ENCODE measurements at regions not wholly inside any gene's neighbourhood (a gene's known extent, or its start where the extent isn't known, plus 50 kb on each side); places are given as distances from the start of the nearest gene placed in this dataset.
"Not testable (repeated sequence)": the region's sequence is repeated elsewhere in the genome, so short reads cannot be mapped to it uniquely, and the experiment has no call there.

GRCh38 chr13:79185580-79185979 lies 220.5 kb downstream of the RBM26 start:
- Histone ChIP-seq H3K9me3 (no peaks in the 10 kb centered on the region), H3K27me3 (no peaks in the 10 kb centered on the region), H3K4me3 (no peak overlapping the region), H3K36me3 (no peaks in the 10 kb centered on the region), H3K27ac (no peak overlapping the region), H3K4me1 (no peaks in the 10 kb centered on the region)
- TF ChIP-seq POLR2A (IDR thresholded peaks at IDR 0.05) (no peak), CTCF (IDR thresholded peaks at IDR 0.05) (no peak), POLR2AphosphoS5 (IDR thresholded peaks at IDR 0.05) (no peak), EP300 (IDR thresholded peaks at IDR 0.05) (no peak)
- WGBS, 2 donors (ENCODE audit: low coverage in 1 of 2): 61 to 94% methylated on average over 2 to 3 of the region's 3 CpGs
- no peak for ATAC-seq

GRCh38 chr13:79183231-79183630 lies 222.8 kb downstream of the RBM26 start:
- Histone ChIP-seq H3K27me3 (no peaks in the 10 kb centered on the region), H3K4me3 (no peak overlapping the region), H3K9me3 (no peaks in the 10 kb centered on the region), H3K36me3 (no peaks in the 10 kb centered on the region), H3K4me1 (no peaks in the 10 kb centered on the region), H3K27ac (no peak overlapping the region)
- no peak for TF ChIP-seq POLR2AphosphoS5 (IDR thresholded peaks at IDR 0.05)
- TF ChIP-seq CTCF (IDR thresholded peaks at IDR 0.05): no peak
- no peak for TF ChIP-seq EP300 (IDR thresholded peaks at IDR 0.05)
- TF ChIP-seq POLR2A (IDR thresholded peaks at IDR 0.05): no peak
- 94 to 100% methylated on average over 2 of the region's 2 CpGs for WGBS, 2 donors (ENCODE audit: low coverage in 1 of 2)
- ATAC-seq: no peak

GRCh38 chr13:79173691-79174090 lies 232.4 kb downstream of the RBM26 start:
- not testable (repeated sequence) for H3K4me1 ChIP-seq, H3K36me3 ChIP-seq, H3K27me3 ChIP-seq, H3K4me3 ChIP-seq, ATAC-seq, H3K27ac ChIP-seq
- peaks cover 0 to 33% (median 0%) of the 10 kb centered on the region in 3 donors for H3K9me3 ChIP-seq

- ATAC-seq, H3K27ac ChIP-seq, H3K4me1 ChIP-seq, H3K4me3 ChIP-seq, H3K36me3 ChIP-seq, H3K27me3 ChIP-seq: not testable (repeated sequence)
- peaks cover 0 to 33% (median 0%) of the 10 kb centered on the region in 3 donors for H3K9me3 ChIP-seq
Observed at GRCh38 chr13:79172924-79173323, 233.1 kb downstream of the RBM26 start.

GRCh38 chr13:79171141-79172061 lies 234.7 kb downstream of the RBM26 start:
- no peak overlapping the region for H3K4me3 ChIP-seq
- ATAC-seq: no peak
- H3K9me3 ChIP-seq: peaks cover 0 to 26% (median 0%) of the 10 kb centered on the region in 3 donors
- H3K27me3 ChIP-seq: peaks cover 4% of the 10 kb centered on the region
- H3K36me3 ChIP-seq: no peaks in the 10 kb centered on the region
- H3K27ac ChIP-seq: no peak overlapping the region
- TF ChIP-seq POLR2A (IDR thresholded peaks at IDR 0.05) (no peak), CTCF (IDR thresholded peaks at IDR 0.05) (no peak), EP300 (IDR thresholded peaks at IDR 0.05) (no peak), POLR2AphosphoS5 (IDR thresholded peaks at IDR 0.05) (no peak)
- H3K4me1 ChIP-seq: no peaks in the 10 kb centered on the region
- WGBS, 2 donors (ENCODE audit: low coverage in 1 of 2): 21 to 67% methylated on average over 1 to 6 of the region's 6 CpGs

GRCh38 chr13:79160818-79161217 lies 245.2 kb downstream of the RBM26 start:
- no peaks in the 10 kb centered on the region for H3K27me3 ChIP-seq
- no peak overlapping the region for H3K4me3 ChIP-seq
- no peaks in the 10 kb centered on the region for H3K9me3 ChIP-seq
- TF ChIP-seq CTCF (IDR thresholded peaks at IDR 0.05) (no peak), EP300 (IDR thresholded peaks at IDR 0.05) (no peak), POLR2A (IDR thresholded peaks at IDR 0.05) (no peak), POLR2AphosphoS5 (IDR thresholded peaks at IDR 0.05) (no peak)
- ATAC-seq: no peak
- no peaks in the 10 kb centered on the region for H3K4me1 ChIP-seq
- H3K36me3 ChIP-seq: no peaks in the 10 kb centered on the region
- H3K27ac ChIP-seq: no peak overlapping the region

Data from gastroesophageal sphincter (tissue), 4 donors.